ENCODE measurements at regions not wholly inside any gene's neighbourhood (a gene's known extent, or its start where the extent isn't known, plus 50 kb on each side); places are given as distances from the start of the nearest gene placed in this dataset.

- H3K36me3 ChIP-seq, result no peaks in the 10 kb centered on the region
- no peak overlapping the region for H3K4me3 ChIP-seq
- no peak for TF ChIP-seq POLR2A (IDR thresholded peaks at IDR 0.05)
- TF ChIP-seq CTCF (IDR thresholded peaks at IDR 0.05), result no peak
- no peak overlapping the region for H3K27ac ChIP-seq
- no peak for DNase-seq
- no peaks in the 10 kb centered on the region for H3K9me3 ChIP-seq
- H3K27me3 ChIP-seq, result no peaks in the 10 kb centered on the region
- H3K4me1 ChIP-seq, result no peaks in the 10 kb centered on the region
Measured at GRCh38 chr1:164470996-164471395, 88.0 kb upstream of the PBX1 start.

- no peaks in the 10 kb centered on the region for H3K4me1 ChIP-seq
- DNase-seq, result no peak
- TF ChIP-seq POLR2A (IDR thresholded peaks at IDR 0.05) (no peak), CTCF (IDR thresholded peaks at IDR 0.05) (no peak)
- H3K9me3 ChIP-seq, result no peaks in the 10 kb centered on the region
- no peak overlapping the region for H3K4me3 ChIP-seq
- H3K27me3 ChIP-seq, result no peaks in the 10 kb centered on the region
- no peaks in the 10 kb centered on the region for H3K36me3 ChIP-seq
- no peak overlapping the region for H3K27ac ChIP-seq
Measured at GRCh38 chr1:164472841-164473240, 86.1 kb upstream of the PBX1 start.

GRCh38 chr1:164473544-164473943, 85.4 kb upstream of the PBX1 start:
- TF ChIP-seq POLR2A (IDR thresholded peaks at IDR 0.05), result no peak
- TF ChIP-seq CTCF (IDR thresholded peaks at IDR 0.05), result no peak
- DNase-seq, result no peak
- Histone ChIP-seq H3K27ac (no peak overlapping the region), H3K27me3 (no peaks in the 10 kb centered on the region), H3K9me3 (no peaks in the 10 kb centered on the region), H3K36me3 (no peaks in the 10 kb centered on the region), H3K4me3 (no peak overlapping the region), H3K4me1 (no peaks in the 10 kb centered on the region)

GRCh38 chr1:164475834-164476233, 83.2 kb upstream of the PBX1 start:
- TF ChIP-seq POLR2A (IDR thresholded peaks at IDR 0.05) (no peak), CTCF (IDR thresholded peaks at IDR 0.05) (no peak)
- no peaks in the 10 kb centered on the region for H3K9me3 ChIP-seq
- no peaks in the 10 kb centered on the region for H3K4me1 ChIP-seq
- DNase-seq, result no peak
- H3K36me3 ChIP-seq, result no peaks in the 10 kb centered on the region
- no peak overlapping the region for H3K4me3 ChIP-seq
- H3K27ac ChIP-seq, result no peak overlapping the region
- H3K27me3 ChIP-seq, result no peaks in the 10 kb centered on the region

- no peaks in the 10 kb centered on the region for H3K9me3 ChIP-seq
Measured at GRCh38 chr1:164477343-164477742, 81.6 kb upstream of the PBX1 start.

More at GRCh38 chr1:164477343-164477742, 81.6 kb upstream of the PBX1 start:
- H3K27me3 ChIP-seq, result no peaks in the 10 kb centered on the region
- H3K27ac ChIP-seq, result no peak overlapping the region
- H3K4me3 ChIP-seq, result no peak overlapping the region
- H3K4me1 ChIP-seq, result no peaks in the 10 kb centered on the region
- no peak for DNase-seq
- no peaks in the 10 kb centered on the region for H3K36me3 ChIP-seq
- no peak for TF ChIP-seq CTCF (IDR thresholded peaks at IDR 0.05)
- TF ChIP-seq POLR2A (IDR thresholded peaks at IDR 0.05), result no peak

All from Peyer's patch (tissue), 4 donors.